Neural progenitor cell (in vitro differentiated cells): ENCODE measurements at regions not wholly inside any gene's neighbourhood (a gene's known extent, or its start where the extent isn't known, plus 50 kb on each side); places are given as distances from the start of the nearest gene placed in this dataset.
A peak's percentile ranks its signal among the peaks of the same experiment; 100 is the strongest.

Source experiments
- DNase-seq: peaks from one replicate; pipeline ENCODE4 v3.0.0-alpha.2; 2016; ENCODE audit warnings: low spot score
- H2AFZ ChIP-seq: fragments of 200-600 bp; sonication (generic); replicated peaks from 2 replicates; pipeline ENCODE4 v1.6.1; 2016; ENCODE audit warnings: antibody characterized with exemption
- H3F3A ChIP-seq: fragments of 200-600 bp; sonication (generic); 2 replicates; pipeline ENCODE4 v1.6.1; 2016; ENCODE audit warnings: antibody characterized with exemption, low read depth
- H3K27ac ChIP-seq: fragments of 200-600 bp; sonication (generic); 2 replicates; pipeline ENCODE4 v1.5.1; 2016; ENCODE audit warnings: mild to moderate bottlenecking
- H3K27me3 ChIP-seq: fragments of 200-600 bp; sonication (generic); 2 replicates; pipeline ENCODE4 v1.6.1; 2016; ENCODE audit warnings: mild to moderate bottlenecking, moderate library complexity
- H3K36me3 ChIP-seq: fragments of 200-600 bp; sonication (generic); 2 replicates; pipeline ENCODE4 v1.5.1; 2016
- H3K4me1 ChIP-seq: fragments of 200-600 bp; sonication (generic); 2 replicates; pipeline ENCODE4 v1.6.1; 2016; ENCODE audit warnings: mixed run types
- H3K4me2 ChIP-seq: fragments of 200-600 bp; sonication (generic); 2 replicates; pipeline ENCODE4 v1.6.1; 2016
- H3K4me3 ChIP-seq: fragments of 200-600 bp; sonication (generic); 2 replicates; pipeline ENCODE4 v1.5.1; 2016
- H3K79me2 ChIP-seq: fragments of 200-600 bp; sonication (generic); 2 replicates; pipeline ENCODE4 v1.6.1; 2016; ENCODE audit warnings: low read depth
- H3K9ac ChIP-seq: fragments of 200-600 bp; sonication (generic); 2 replicates; pipeline ENCODE4 v1.6.1; 2016
- H3K9me3 ChIP-seq: fragments of 200-600 bp; sonication (generic); 2 replicates; pipeline ENCODE4 v1.5.1; 2016; ENCODE audit warnings: low read depth
- H4K20me1 ChIP-seq: fragments of 200-600 bp; sonication (generic); 2 replicates; pipeline ENCODE4 v1.6.1; 2016; ENCODE audit warnings: low read depth
- H3K27ac Mint-ChIP-seq: 3 replicates; pipeline ENCODE4 v1.8.0; 2021; ENCODE audit warnings: mixed read lengths
- H3K27me3 Mint-ChIP-seq: 2 replicates; pipeline ENCODE4 v1.8.0; 2022; ENCODE audit warnings: low read depth, mild to moderate bottlenecking, inconsistent platforms, moderate library complexity, mixed read lengths; ENCODE audit not compliant: insufficient read depth
- H3K36me3 Mint-ChIP-seq: 3 replicates; pipeline ENCODE4 v1.8.0; 2021; ENCODE audit warnings: mixed read lengths
- H3K4me1 Mint-ChIP-seq: 3 replicates; pipeline ENCODE4 v1.8.0; 2021; ENCODE audit warnings: mixed read lengths
- H3K4me3 Mint-ChIP-seq: 3 replicates; pipeline ENCODE4 v1.8.0; 2021; ENCODE audit warnings: mild to moderate bottlenecking, moderate library complexity, mixed read lengths
- H3K9me3 Mint-ChIP-seq: 3 replicates; pipeline ENCODE4 v1.8.0; 2020; ENCODE audit warnings: mixed read lengths
- EZH2 ChIP-seq: fragments of 200-600 bp; sonication (generic); IDR thresholded peaks from 2 replicates; pipeline ENCODE4 v1.6.1; 2017; ENCODE audit warnings: antibody characterized with exemption, mild to moderate bottlenecking, moderate library complexity
- EZH2phosphoT487 ChIP-seq: fragments of 200-600 bp; sonication (generic); IDR thresholded peaks from 2 replicates; pipeline ENCODE4 v1.6.1; 2017; ENCODE audit warnings: antibody characterized with exemption
- TF ChIP-seq, protein P1 (sequence below): fragments of 200-600 bp; sonication (generic); IDR thresholded peaks from 2 replicates; pipeline ENCODE4 v1.5.1; 2017; ENCODE audit warnings: antibody characterized with exemption, mild to moderate bottlenecking

DNA sequence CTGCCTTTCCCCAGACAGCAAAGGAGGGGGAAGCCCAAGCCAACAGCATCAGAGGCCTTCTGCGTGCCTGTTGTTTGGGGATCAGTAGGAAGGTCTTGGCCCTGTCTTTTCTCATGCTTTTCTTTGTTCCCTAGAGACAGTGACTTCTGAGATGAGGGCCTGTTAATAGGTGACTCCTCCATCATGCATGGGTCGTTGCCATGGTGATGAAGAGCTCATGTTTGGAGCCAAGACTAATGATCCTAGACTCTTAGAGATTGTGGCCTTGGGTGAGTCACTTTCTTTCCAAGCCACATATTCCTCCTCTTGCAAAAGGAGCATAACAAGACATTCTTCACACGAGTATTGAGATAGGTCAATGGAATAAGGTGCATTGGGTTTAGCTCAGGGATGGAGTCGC is 201.1 kb upstream of the ASIC2 start:
- Histone ChIP-seq H4K20me1 (no peaks in the 10 kb centered on the region), H3K4me1 (no peaks in the 10 kb centered on the region), H3K9ac (no peak overlapping the region), H3K4me3 (no peak overlapping the region), H3K79me2 (no peaks in the 10 kb centered on the region), H3K27ac (no peak overlapping the region), H3K36me3 (no peaks in the 10 kb centered on the region), H3K9me3 (no peaks in the 10 kb centered on the region), H3K4me2 (no peak overlapping the region), H3K27me3 (no peaks in the 10 kb centered on the region), H3F3A (no peaks in the 10 kb centered on the region), H2AFZ (no peak overlapping the region)
- TF ChIP-seq EZH2phosphoT487, result no peak
- H3K9me3 Mint-ChIP-seq, result no peaks in the 10 kb centered on the region
- no peak for DNase-seq
- H3K36me3 Mint-ChIP-seq, result no peaks in the 10 kb centered on the region
- peak overlapping the region; percentile 47 for H3K27ac Mint-ChIP-seq
- no peak overlapping the region for H3K4me3 Mint-ChIP-seq
- H3K4me1 Mint-ChIP-seq, result peaks cover 9% of the 10 kb centered on the region
- peaks cover 3% of the 10 kb centered on the region for H3K27me3 Mint-ChIP-seq

DNA sequence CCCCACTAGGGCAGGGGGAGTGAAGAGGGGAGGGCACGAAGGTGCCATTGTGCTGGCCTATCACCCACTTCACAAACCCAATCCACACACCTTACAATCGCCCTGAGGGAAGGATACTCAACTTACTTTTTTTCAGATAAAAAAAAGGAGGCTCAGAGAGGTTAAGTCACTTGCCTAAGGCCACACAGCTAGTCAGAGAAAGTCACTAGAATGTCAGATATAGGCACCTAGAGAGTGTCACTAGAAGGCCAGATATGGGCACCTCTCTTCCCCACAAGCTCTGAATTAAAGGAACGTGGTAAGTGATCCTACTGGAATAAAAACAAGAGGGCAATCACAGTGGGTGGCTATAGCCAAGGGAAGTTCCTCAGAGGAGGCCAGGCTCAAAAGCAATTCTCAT is 204.5 kb upstream of the ASIC2 start:
- H2AFZ ChIP-seq, result no peak overlapping the region
- no peak overlapping the region for H3K27ac ChIP-seq
- peaks cover 9% of the 10 kb centered on the region for H3K4me1 Mint-ChIP-seq
- no peaks in the 10 kb centered on the region for H3K4me1 ChIP-seq
- no peak overlapping the region for H3K4me2 ChIP-seq
- H3K4me3 ChIP-seq, result no peak overlapping the region
- H4K20me1 ChIP-seq, result no peaks in the 10 kb centered on the region
- H3F3A ChIP-seq, result no peaks in the 10 kb centered on the region
- TF ChIP-seq, protein P1, sequence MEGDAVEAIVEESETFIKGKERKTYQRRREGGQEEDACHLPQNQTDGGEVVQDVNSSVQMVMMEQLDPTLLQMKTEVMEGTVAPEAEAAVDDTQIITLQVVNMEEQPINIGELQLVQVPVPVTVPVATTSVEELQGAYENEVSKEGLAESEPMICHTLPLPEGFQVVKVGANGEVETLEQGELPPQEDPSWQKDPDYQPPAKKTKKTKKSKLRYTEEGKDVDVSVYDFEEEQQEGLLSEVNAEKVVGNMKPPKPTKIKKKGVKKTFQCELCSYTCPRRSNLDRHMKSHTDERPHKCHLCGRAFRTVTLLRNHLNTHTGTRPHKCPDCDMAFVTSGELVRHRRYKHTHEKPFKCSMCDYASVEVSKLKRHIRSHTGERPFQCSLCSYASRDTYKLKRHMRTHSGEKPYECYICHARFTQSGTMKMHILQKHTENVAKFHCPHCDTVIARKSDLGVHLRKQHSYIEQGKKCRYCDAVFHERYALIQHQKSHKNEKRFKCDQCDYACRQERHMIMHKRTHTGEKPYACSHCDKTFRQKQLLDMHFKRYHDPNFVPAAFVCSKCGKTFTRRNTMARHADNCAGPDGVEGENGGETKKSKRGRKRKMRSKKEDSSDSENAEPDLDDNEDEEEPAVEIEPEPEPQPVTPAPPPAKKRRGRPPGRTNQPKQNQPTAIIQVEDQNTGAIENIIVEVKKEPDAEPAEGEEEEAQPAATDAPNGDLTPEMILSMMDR, result no peak
- TF ChIP-seq EZH2phosphoT487 (no peak), EZH2 (no peak)
- no peaks in the 10 kb centered on the region for H3K36me3 Mint-ChIP-seq
- H3K27me3 ChIP-seq, result no peaks in the 10 kb centered on the region
- no peak for DNase-seq
- H3K27ac Mint-ChIP-seq, result no peak overlapping the region
- H3K4me3 Mint-ChIP-seq, result no peak overlapping the region
- no peak overlapping the region for H3K9ac ChIP-seq
- H3K36me3 ChIP-seq, result no peaks in the 10 kb centered on the region
- peaks cover 3% of the 10 kb centered on the region for H3K27me3 Mint-ChIP-seq
- no peaks in the 10 kb centered on the region for H3K9me3 Mint-ChIP-seq
- H3K9me3 ChIP-seq, result no peaks in the 10 kb centered on the region
- H3K79me2 ChIP-seq, result no peaks in the 10 kb centered on the region

DNA sequence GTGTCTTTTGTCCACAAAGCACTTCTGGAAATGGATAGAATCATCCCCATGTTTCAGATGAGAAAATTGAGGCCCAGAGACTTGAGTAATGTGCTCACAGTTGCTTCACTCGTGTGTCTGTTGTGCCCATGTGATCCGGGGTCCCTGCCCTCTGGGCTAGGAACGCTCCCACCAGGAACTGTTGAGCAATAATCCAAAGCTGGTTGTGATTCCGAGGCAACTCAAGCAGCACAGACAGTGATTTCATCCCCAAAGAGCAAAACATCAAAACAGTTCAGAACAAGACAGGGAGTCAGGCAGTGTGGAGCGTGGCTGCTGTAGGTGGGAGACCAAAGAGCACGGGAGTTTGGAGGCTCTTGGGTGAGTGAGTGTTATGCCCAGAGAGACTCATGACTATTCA is 205.0 kb upstream of the ASIC2 start:
- H3K27me3 ChIP-seq, result no peaks in the 10 kb centered on the region
- no peak overlapping the region for H3K27ac ChIP-seq
- no peaks in the 10 kb centered on the region for H3K79me2 ChIP-seq
- no peaks in the 10 kb centered on the region for H3K9me3 ChIP-seq
- no peak overlapping the region for H3K4me3 ChIP-seq
- Mint-ChIP-seq H3K9me3 (no peaks in the 10 kb centered on the region), H3K27me3 (peaks cover 3% of the 10 kb centered on the region), H3K4me1 (peaks cover 9% of the 10 kb centered on the region), H3K27ac (peak overlapping the region; percentile 3), H3K4me3 (no peak overlapping the region), H3K36me3 (no peaks in the 10 kb centered on the region)
- H2AFZ ChIP-seq, result no peak overlapping the region
- DNase-seq, result no peak
- H3K4me1 ChIP-seq, result no peaks in the 10 kb centered on the region
- no peaks in the 10 kb centered on the region for H4K20me1 ChIP-seq
- H3K36me3 ChIP-seq, result no peaks in the 10 kb centered on the region
- H3K4me2 ChIP-seq, result no peak overlapping the region
- no peak overlapping the region for H3K9ac ChIP-seq
- no peaks in the 10 kb centered on the region for H3F3A ChIP-seq
- TF ChIP-seq EZH2 (no peak), EZH2phosphoT487 (no peak)
- TF ChIP-seq, protein P1, result no peak

DNA sequence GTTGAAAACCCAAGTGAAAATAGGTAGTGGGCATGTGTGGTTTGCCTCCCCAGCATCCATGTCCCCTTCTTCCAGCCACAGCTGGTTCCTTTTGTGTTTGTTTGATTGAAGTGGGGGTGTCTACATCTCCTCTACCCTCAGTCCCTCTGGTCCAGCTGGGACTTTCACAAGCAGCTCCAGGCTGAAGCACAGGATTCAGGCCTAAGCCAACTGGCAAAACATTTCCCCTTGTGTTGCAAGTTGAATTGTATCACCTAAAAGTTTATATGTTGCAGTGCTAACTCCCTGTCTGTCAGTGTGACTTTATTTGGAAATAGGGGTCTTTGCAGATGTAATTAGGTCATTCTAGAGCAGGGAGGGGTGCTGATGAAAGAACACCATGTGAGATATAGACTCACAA is 205.9 kb upstream of the ASIC2 start:
- Histone ChIP-seq H3K9ac (no peak overlapping the region), H3F3A (no peaks in the 10 kb centered on the region), H3K4me1 (no peaks in the 10 kb centered on the region), H3K79me2 (no peaks in the 10 kb centered on the region), H3K36me3 (no peaks in the 10 kb centered on the region), H3K27ac (no peak overlapping the region), H3K4me3 (no peak overlapping the region), H3K27me3 (no peaks in the 10 kb centered on the region), H3K4me2 (no peak overlapping the region), H4K20me1 (no peaks in the 10 kb centered on the region), H3K9me3 (no peaks in the 10 kb centered on the region), H2AFZ (no peak overlapping the region)
- no peaks in the 10 kb centered on the region for H3K9me3 Mint-ChIP-seq
- no peak overlapping the region for H3K4me3 Mint-ChIP-seq
- peaks cover 3% of the 10 kb centered on the region for H3K27me3 Mint-ChIP-seq
- TF ChIP-seq EZH2phosphoT487, result no peak
- no peak for TF ChIP-seq EZH2
- TF ChIP-seq, protein P1, result no peak
- DNase-seq, result no peak
- H3K27ac Mint-ChIP-seq, result no peak overlapping the region
- H3K36me3 Mint-ChIP-seq, result no peaks in the 10 kb centered on the region
- H3K4me1 Mint-ChIP-seq, result peaks cover 7% of the 10 kb centered on the region
